Hepatocyte (in vitro differentiated cells): ENCODE measurements at regions not wholly inside any gene's neighbourhood (a gene's known extent, or its start where the extent isn't known, plus 50 kb on each side); places are given as distances from the start of the nearest gene placed in this dataset.

Experiments
- DNase-seq: peaks from one replicate; pipeline ENCODE4 v3.0.0-alpha.2; 2016; ENCODE audit warnings: low spot score
- H2AFZ ChIP-seq: fragments of 200-600 bp; sonication (generic); 2 replicates; pipeline ENCODE4 v1.6.0; 2016; ENCODE audit warnings: antibody characterized with exemption, mild to moderate bottlenecking
- H3K27ac ChIP-seq: fragments of 200-600 bp; sonication (generic); 2 replicates; pipeline ENCODE4 v1.5.1; 2016; ENCODE audit warnings: mild to moderate bottlenecking
- H3K27me3 ChIP-seq: fragments of 200-600 bp; sonication (generic); 2 replicates; pipeline ENCODE4 v1.6.1; 2016
- H3K36me3 ChIP-seq: fragments of 200-600 bp; sonication (generic); replicated peaks from 2 replicates; pipeline ENCODE4 v1.5.1; 2016; ENCODE audit warnings: low read depth; ENCODE audit not compliant: insufficient read depth
- H3K4me1 ChIP-seq: fragments of 200-600 bp; sonication (generic); 2 replicates; pipeline ENCODE4 v1.5.1; 2016; ENCODE audit warnings: mild to moderate bottlenecking, moderate library complexity; ENCODE audit not compliant: insufficient read depth
- H3K4me2 ChIP-seq: fragments of 200-600 bp; sonication (generic); 2 replicates; pipeline ENCODE4 v1.6.0; 2016
- H3K4me3 ChIP-seq: fragments of 200-600 bp; sonication (generic); 2 replicates; pipeline ENCODE4 v1.5.1; 2016; ENCODE audit warnings: mild to moderate bottlenecking
- H3K79me2 ChIP-seq: fragments of 200-600 bp; sonication (generic); 2 replicates; pipeline ENCODE4 v1.6.0; 2017; ENCODE audit warnings: mild to moderate bottlenecking
- H3K9me2 ChIP-seq: fragments of 200-600 bp; sonication (generic); replicated peaks from 2 replicates; pipeline ENCODE4 v1.6.0; 2017; ENCODE audit warnings: mild to moderate bottlenecking; ENCODE audit not compliant: insufficient read depth
- H3K9me3 ChIP-seq: fragments of 200-600 bp; sonication (generic); 2 replicates; pipeline ENCODE4 v1.5.1; 2016; ENCODE audit warnings: low read depth, mild to moderate bottlenecking
- H4K20me1 ChIP-seq: fragments of 200-600 bp; sonication (generic); 2 replicates; pipeline ENCODE4 v1.6.0; 2016; ENCODE audit warnings: mild to moderate bottlenecking; ENCODE audit not compliant: insufficient read depth, poor library complexity, severe bottlenecking
- CTCF ChIP-seq: fragments of 200-600 bp; sonication (generic); IDR thresholded peaks from 2 replicates; pipeline ENCODE4 v1.5.1; 2016; ENCODE audit warnings: antibody characterized with exemption, mild to moderate bottlenecking; ENCODE audit not compliant: poor library complexity
- EZH2 ChIP-seq: fragments of 200-600 bp; sonication (generic); IDR thresholded peaks from 2 replicates; pipeline ENCODE4 v1.6.1; 2016; ENCODE audit warnings: antibody characterized with exemption, mild to moderate bottlenecking, borderline replicate concordance
- EZH2phosphoT487 ChIP-seq: fragments of 200-600 bp; sonication (generic); IDR thresholded peaks from one replicate; pipeline ENCODE4 v1.6.1; 2018; ENCODE audit warnings: antibody characterized with exemption, mild to moderate bottlenecking, low read depth, moderate library complexity; ENCODE audit not compliant: unreplicated experiment, severe bottlenecking
- WGBS: methylation state at CpG from one replicate; pipeline ENCODE4 v1.1.6; 2016; ENCODE audit warnings: low lambda C conversion rate; ENCODE audit errors: missing lambda C conversion rate; 5-methylcytosine and 5-hydroxymethylcytosine counted together

- Histone ChIP-seq H4K20me1 (no peaks in the 10 kb centered on the region), H3K27ac (no peak overlapping the region), H3K4me2 (no peak overlapping the region), H3K9me3 (no peaks in the 10 kb centered on the region), H3K79me2 (no peaks in the 10 kb centered on the region), H3K36me3 (no peaks in the 10 kb centered on the region), H3K9me2 (no peaks in the 10 kb centered on the region), H3K4me3 (no peak overlapping the region), H3K27me3 (no peaks in the 10 kb centered on the region), H2AFZ (no peak overlapping the region), H3K4me1 (no peaks in the 10 kb centered on the region)
- TF ChIP-seq EZH2phosphoT487 (no peak), CTCF (no peak), EZH2 (no peak)
- WGBS = 76% methylated on average over 1 of the region's 1 CpG
- DNase-seq = no peak
Measured at GRCh38 chr2:40004336-40004735, 225.3 kb upstream of the THUMPD2 start.

- no peak overlapping the region for H3K4me2 ChIP-seq
- no peak overlapping the region for H2AFZ ChIP-seq
- no peaks in the 10 kb centered on the region for H3K36me3 ChIP-seq
- H4K20me1 ChIP-seq = no peaks in the 10 kb centered on the region
- no peak for TF ChIP-seq EZH2
- no peak for TF ChIP-seq CTCF
- TF ChIP-seq EZH2phosphoT487 = no peak
- no peaks in the 10 kb centered on the region for H3K4me1 ChIP-seq
- no peaks in the 10 kb centered on the region for H3K79me2 ChIP-seq
- WGBS = 88% methylated on average over 3 of the region's 3 CpGs
- H3K9me3 ChIP-seq = no peaks in the 10 kb centered on the region
- H3K27ac ChIP-seq = no peak overlapping the region
- H3K9me2 ChIP-seq = no peaks in the 10 kb centered on the region
- DNase-seq = no peak
- no peaks in the 10 kb centered on the region for H3K27me3 ChIP-seq
- H3K4me3 ChIP-seq = no peak overlapping the region
Measured at GRCh38 chr2:40002339-40002738, 223.3 kb upstream of the THUMPD2 start.

- no peak for TF ChIP-seq EZH2
- TF ChIP-seq EZH2phosphoT487 = no peak
- no peak for TF ChIP-seq CTCF
- H3K27ac ChIP-seq = no peak overlapping the region
- H3K4me3 ChIP-seq = no peak overlapping the region
- H3K36me3 ChIP-seq = no peaks in the 10 kb centered on the region
- H3K4me1 ChIP-seq = no peaks in the 10 kb centered on the region
- H3K4me2 ChIP-seq = no peak overlapping the region
- no peaks in the 10 kb centered on the region for H3K9me3 ChIP-seq
- no peaks in the 10 kb centered on the region for H3K9me2 ChIP-seq
- no peak for DNase-seq
- H3K79me2 ChIP-seq = no peaks in the 10 kb centered on the region
- H3K27me3 ChIP-seq = no peaks in the 10 kb centered on the region
- no peaks in the 10 kb centered on the region for H4K20me1 ChIP-seq
- H2AFZ ChIP-seq = no peak overlapping the region
- WGBS = 92% methylated on average over 4 of the region's 4 CpGs
Measured at GRCh38 chr2:39999864-40000263, 220.8 kb upstream of the THUMPD2 start.

GRCh38 chr2:39998617-39999016, 219.6 kb upstream of the THUMPD2 start:
- DNase-seq = no peak
- H4K20me1 ChIP-seq = no peaks in the 10 kb centered on the region
- no peak for TF ChIP-seq EZH2phosphoT487
- no peak for TF ChIP-seq CTCF
- no peak for TF ChIP-seq EZH2

More at GRCh38 chr2:39998617-39999016, 219.6 kb upstream of the THUMPD2 start:
- Histone ChIP-seq H3K9me2 (no peaks in the 10 kb centered on the region), H2AFZ (no peak overlapping the region), H3K4me1 (no peaks in the 10 kb centered on the region), H3K4me2 (no peak overlapping the region), H3K4me3 (no peak overlapping the region), H3K27ac (no peak overlapping the region), H3K36me3 (no peaks in the 10 kb centered on the region), H3K79me2 (no peaks in the 10 kb centered on the region), H3K9me3 (no peaks in the 10 kb centered on the region), H3K27me3 (no peaks in the 10 kb centered on the region)
- 88% methylated on average over 2 of the region's 2 CpGs for WGBS
